ENCODE measurements at regions not wholly inside any gene's neighbourhood (a gene's known extent, or its start where the extent isn't known, plus 50 kb on each side); places are given as distances from the start of the nearest gene placed in this dataset.

- Histone ChIP-seq H3K4me1 (ENCODE audit: insufficient read depth, low read length) (peaks cover 53% of the 10 kb centered on the region), H3K36me3 (ENCODE audit: insufficient read depth, low read length) (no peaks in the 10 kb centered on the region), H3K9me3 (ENCODE audit: control insufficient read depth, insufficient read depth, low read length) (no peaks in the 10 kb centered on the region), H3K9ac (ENCODE audit: low read depth, low read length) (0 out of 2 replicates have a peak overlapping the region, but pooled peaks have one; percentile 9)
Measured at GRCh38 chr1:209384710-209385550, 198.6 kb upstream of the CAMK1G start.

DNA sequence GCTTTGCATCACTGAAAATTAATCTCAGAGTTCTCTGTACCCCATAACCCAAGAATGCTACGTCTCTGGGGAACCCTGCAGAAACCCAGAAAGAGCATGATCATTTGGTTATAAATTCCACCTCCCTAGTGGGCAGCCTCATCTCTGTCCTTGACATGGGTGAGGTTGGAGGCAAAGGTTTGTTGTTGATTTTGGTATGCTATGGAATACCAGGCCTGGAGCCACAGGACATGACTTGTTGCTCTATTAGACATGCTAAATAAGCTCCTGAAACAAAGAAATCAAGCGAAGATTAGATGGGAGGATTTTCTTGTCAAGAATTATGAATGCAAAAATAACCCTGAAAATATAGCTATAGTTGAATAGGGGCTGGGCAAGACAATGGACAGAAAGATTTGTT, 197.4 kb upstream of the CAMK1G start:
- H3K9me3 ChIP-seq (ENCODE audit: control insufficient read depth, insufficient read depth, low read length), result no peaks in the 10 kb centered on the region
- H3K9ac ChIP-seq (ENCODE audit: low read depth, low read length), result no peak overlapping the region
- H3K4me1 ChIP-seq (ENCODE audit: insufficient read depth, low read length), result peaks cover 50% of the 10 kb centered on the region
- no peaks in the 10 kb centered on the region for H3K36me3 ChIP-seq (ENCODE audit: insufficient read depth, low read length)

GRCh38 chr1:209387271-209387968, 196.1 kb upstream of the CAMK1G start:
- Histone ChIP-seq H3K9me3 (ENCODE audit: control insufficient read depth, insufficient read depth, low read length) (no peaks in the 10 kb centered on the region), H3K4me1 (ENCODE audit: insufficient read depth, low read length) (peaks cover 49% of the 10 kb centered on the region), H3K36me3 (ENCODE audit: insufficient read depth, low read length) (no peaks in the 10 kb centered on the region), H3K9ac (ENCODE audit: low read depth, low read length) (no peak overlapping the region)

- Histone ChIP-seq H3K9me3 (ENCODE audit: control insufficient read depth, insufficient read depth, low read length) (no peaks in the 10 kb centered on the region), H3K36me3 (ENCODE audit: insufficient read depth, low read length) (no peaks in the 10 kb centered on the region), H3K4me1 (ENCODE audit: insufficient read depth, low read length) (peaks cover 43% of the 10 kb centered on the region), H3K9ac (ENCODE audit: low read depth, low read length) (no peak overlapping the region)
Measured at GRCh38 chr1:209387969-209388329, 195.6 kb upstream of the CAMK1G start.

GRCh38 chr1:209388358-209388757, 195.2 kb upstream of the CAMK1G start:
- Histone ChIP-seq H3K9me3 (ENCODE audit: control insufficient read depth, insufficient read depth, low read length) (no peaks in the 10 kb centered on the region), H3K9ac (ENCODE audit: low read depth, low read length) (no peak overlapping the region), H3K36me3 (ENCODE audit: insufficient read depth, low read length) (no peaks in the 10 kb centered on the region), H3K4me1 (ENCODE audit: insufficient read depth, low read length) (peaks cover 39% of the 10 kb centered on the region)

GRCh38 chr1:209389258-209389657, 194.3 kb upstream of the CAMK1G start:
- Histone ChIP-seq H3K4me1 (ENCODE audit: insufficient read depth, low read length) (peaks cover 31% of the 10 kb centered on the region), H3K36me3 (ENCODE audit: insufficient read depth, low read length) (no peaks in the 10 kb centered on the region), H3K9ac (ENCODE audit: low read depth, low read length) (no peak overlapping the region), H3K9me3 (ENCODE audit: control insufficient read depth, insufficient read depth, low read length) (no peaks in the 10 kb centered on the region)

- no peaks in the 10 kb centered on the region for H3K9me3 ChIP-seq (ENCODE audit: control insufficient read depth, insufficient read depth, low read length)
- H3K36me3 ChIP-seq (ENCODE audit: insufficient read depth, low read length), result no peaks in the 10 kb centered on the region
- H3K9ac ChIP-seq (ENCODE audit: low read depth, low read length), result no peak overlapping the region
- H3K4me1 ChIP-seq (ENCODE audit: insufficient read depth, low read length), result peaks cover 31% of the 10 kb centered on the region
Measured at GRCh38 chr1:209389975-209390374, 193.5 kb upstream of the CAMK1G start.

DNA sequence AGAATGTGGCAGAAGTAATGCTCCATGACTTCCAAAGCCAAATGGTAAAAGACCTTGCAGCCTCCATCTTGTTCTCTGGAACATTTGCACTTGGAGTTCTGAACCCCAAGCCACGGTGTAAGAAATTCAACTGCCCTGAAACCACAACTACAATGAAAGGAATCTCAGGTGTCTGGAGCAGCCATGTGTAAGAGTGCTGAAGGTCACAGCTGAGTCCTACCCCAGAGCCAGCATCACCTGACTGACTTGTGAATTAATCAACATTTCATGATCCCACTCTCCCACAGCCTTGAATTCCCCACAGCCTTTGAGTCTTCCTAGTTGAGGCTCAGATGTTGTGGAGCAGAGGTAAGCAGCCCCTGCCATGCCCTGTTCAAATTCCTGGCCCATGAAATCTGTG, 192.8 kb upstream of the CAMK1G start:
- H3K4me1 ChIP-seq (ENCODE audit: insufficient read depth, low read length), result peaks cover 34% of the 10 kb centered on the region

DNA sequence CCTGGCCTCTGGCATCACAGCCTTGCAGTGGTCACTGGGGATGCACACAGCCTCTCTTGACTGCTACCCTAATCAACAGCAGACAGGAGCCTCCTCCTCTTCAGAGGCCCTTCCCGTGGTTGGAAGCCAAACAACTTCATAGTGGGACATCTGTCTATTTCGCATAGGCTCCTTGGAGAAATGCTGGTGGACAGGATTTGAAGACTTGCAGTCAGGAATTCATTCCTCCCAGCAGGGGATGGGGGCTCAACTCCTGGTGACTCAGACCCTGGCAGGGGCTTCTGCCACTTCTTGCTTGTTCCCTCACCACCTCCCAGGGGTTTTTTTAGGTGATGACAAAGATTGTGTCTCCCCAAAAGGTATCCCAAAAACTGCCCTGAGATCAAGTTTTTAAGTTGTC, 191.7 kb upstream of the CAMK1G start:
- Histone ChIP-seq H3K36me3 (ENCODE audit: insufficient read depth, low read length) (no peaks in the 10 kb centered on the region), H3K9me3 (ENCODE audit: control insufficient read depth, insufficient read depth, low read length) (no peaks in the 10 kb centered on the region), H3K9ac (ENCODE audit: low read depth, low read length) (no peak overlapping the region), H3K4me1 (ENCODE audit: insufficient read depth, low read length) (peaks cover 36% of the 10 kb centered on the region)

More for the DNA sequence above, 192.8 kb upstream of the CAMK1G start:
- no peaks in the 10 kb centered on the region for H3K9me3 ChIP-seq (ENCODE audit: control insufficient read depth, insufficient read depth, low read length)
- H3K36me3 ChIP-seq (ENCODE audit: insufficient read depth, low read length), result no peaks in the 10 kb centered on the region
- H3K9ac ChIP-seq (ENCODE audit: low read depth, low read length), result no peak overlapping the region

DNA sequence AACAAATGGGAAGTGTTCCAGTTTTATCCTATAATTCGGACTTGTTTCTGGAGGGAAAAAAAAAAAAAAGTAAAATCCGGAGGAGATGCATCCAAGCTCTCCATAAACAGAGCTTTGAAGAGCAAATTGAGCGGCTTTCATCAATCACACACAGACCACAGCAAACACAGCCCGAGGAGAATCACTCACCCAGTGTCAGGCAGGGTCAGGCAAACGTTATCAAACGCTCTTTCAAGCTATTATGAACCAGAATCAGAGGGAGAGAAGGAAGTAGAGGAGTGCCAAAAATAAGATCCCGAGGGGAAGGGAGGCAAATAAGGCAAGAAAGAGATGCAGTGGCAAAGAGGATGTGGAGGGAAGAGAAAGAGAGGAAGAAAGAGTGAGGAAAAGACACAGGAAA, 188.3 kb upstream of the CAMK1G start:
- Histone ChIP-seq H3K36me3 (ENCODE audit: insufficient read depth, low read length) (no peaks in the 10 kb centered on the region), H3K9ac (ENCODE audit: low read depth, low read length) (no peak overlapping the region), H3K4me1 (ENCODE audit: insufficient read depth, low read length) (peaks cover 48% of the 10 kb centered on the region), H3K9me3 (ENCODE audit: control insufficient read depth, insufficient read depth, low read length) (no peaks in the 10 kb centered on the region)

GRCh38 chr1:209397371-209397770, 186.1 kb upstream of the CAMK1G start:
- no peaks in the 10 kb centered on the region for H3K36me3 ChIP-seq (ENCODE audit: insufficient read depth, low read length)
- peaks cover 52% of the 10 kb centered on the region for H3K4me1 ChIP-seq (ENCODE audit: insufficient read depth, low read length)
- no peaks in the 10 kb centered on the region for H3K9me3 ChIP-seq (ENCODE audit: control insufficient read depth, insufficient read depth, low read length)
- H3K9ac ChIP-seq (ENCODE audit: low read depth, low read length), result no peak overlapping the region

DNA sequence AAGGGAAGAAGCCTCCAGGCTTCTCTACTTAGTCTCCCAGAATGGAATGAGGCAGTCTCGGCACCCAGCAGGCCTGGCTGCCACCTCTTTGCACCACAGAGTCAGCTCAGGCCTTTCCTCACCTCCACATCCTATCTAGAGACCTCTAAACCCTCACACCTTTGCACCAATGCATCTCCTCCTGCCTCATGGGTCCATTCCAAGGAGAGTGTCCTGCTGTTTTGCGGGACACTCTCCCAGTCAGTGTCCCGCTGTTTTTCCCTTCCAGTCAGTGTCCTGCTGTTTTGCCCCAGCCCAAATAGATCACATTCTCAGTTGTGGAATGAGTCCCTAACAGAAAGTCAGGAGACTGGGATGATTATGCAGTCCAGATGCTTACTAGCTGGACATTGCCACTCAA, 185.6 kb upstream of the CAMK1G start:
- peaks cover 52% of the 10 kb centered on the region for H3K4me1 ChIP-seq (ENCODE audit: insufficient read depth, low read length)
- no peaks in the 10 kb centered on the region for H3K36me3 ChIP-seq (ENCODE audit: insufficient read depth, low read length)
- H3K9me3 ChIP-seq (ENCODE audit: control insufficient read depth, insufficient read depth, low read length), result no peaks in the 10 kb centered on the region
- H3K9ac ChIP-seq (ENCODE audit: low read depth, low read length), result no peak overlapping the region

DNA sequence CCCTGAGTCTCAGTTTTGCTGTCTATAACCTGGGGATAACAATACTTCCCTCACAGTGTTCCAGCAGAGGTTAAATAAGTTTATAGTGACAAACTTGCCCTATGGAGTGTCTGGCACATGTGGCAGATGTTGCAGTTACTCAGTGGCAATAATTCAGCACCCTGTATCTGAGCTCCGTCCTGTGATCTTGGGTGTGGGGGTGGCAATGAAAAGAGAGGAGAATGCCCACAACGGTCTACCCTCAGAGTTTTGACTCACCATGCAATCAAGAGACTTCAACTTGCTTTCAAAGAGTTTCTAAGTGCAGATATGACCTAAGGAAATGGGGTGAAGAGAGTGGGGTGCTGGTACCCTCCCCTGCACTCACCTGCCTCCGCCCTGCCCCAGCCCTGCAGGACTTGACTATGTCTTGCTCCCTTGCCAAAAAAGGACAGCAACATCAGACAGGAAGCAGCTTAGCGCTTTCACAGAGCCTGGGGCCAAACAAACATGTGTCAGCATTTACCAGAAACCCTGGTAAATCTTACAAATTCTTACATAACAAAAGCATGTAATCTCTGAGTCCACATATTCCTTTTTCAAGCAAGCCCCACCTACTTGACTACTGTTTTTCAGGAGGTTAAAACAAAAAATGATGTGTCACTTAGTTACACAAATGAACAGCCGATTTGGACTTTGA, 185.1 kb upstream of the CAMK1G start:
- H3K9ac ChIP-seq (ENCODE audit: low read depth, low read length), result no peak overlapping the region
- H3K9me3 ChIP-seq (ENCODE audit: control insufficient read depth, insufficient read depth, low read length), result no peaks in the 10 kb centered on the region
- no peaks in the 10 kb centered on the region for H3K36me3 ChIP-seq (ENCODE audit: insufficient read depth, low read length)
- peaks cover 54% of the 10 kb centered on the region for H3K4me1 ChIP-seq (ENCODE audit: insufficient read depth, low read length)

DNA sequence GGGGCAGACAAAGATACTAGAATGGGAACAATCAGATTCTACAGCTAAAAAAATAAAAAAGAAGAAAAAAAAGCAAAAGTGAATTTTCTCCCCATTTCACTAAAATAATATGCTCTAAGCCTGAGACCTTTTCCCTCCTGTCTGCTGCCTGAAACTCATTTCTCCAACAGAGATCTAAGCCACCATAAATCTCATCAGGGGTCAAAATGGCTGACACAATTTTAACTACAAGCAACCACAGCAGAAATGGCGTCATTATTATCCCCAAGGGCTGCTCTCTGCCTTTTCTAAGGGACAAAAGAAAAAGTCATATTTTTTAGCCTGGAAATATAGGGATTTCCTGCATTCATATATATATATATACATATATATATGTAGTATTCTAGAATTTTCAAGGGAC, 183.7 kb upstream of the CAMK1G start:
- no peaks in the 10 kb centered on the region for H3K36me3 ChIP-seq (ENCODE audit: insufficient read depth, low read length)
- peaks cover 62% of the 10 kb centered on the region for H3K4me1 ChIP-seq (ENCODE audit: insufficient read depth, low read length)
- H3K9me3 ChIP-seq (ENCODE audit: control insufficient read depth, insufficient read depth, low read length), result no peaks in the 10 kb centered on the region
- H3K9ac ChIP-seq (ENCODE audit: low read depth, low read length), result no peak overlapping the region

Data from ES-I3 (cell line).